Muscle of leg (tissue), 3 donors: ENCODE measurements at regions not wholly inside any gene's neighbourhood (a gene's known extent, or its start where the extent isn't known, plus 50 kb on each side); places are given as distances from the start of the nearest gene placed in this dataset.
"Not testable (repeated sequence)": the region's sequence is repeated elsewhere in the genome, so short reads cannot be mapped to it uniquely, and the experiment has no call there.

Source experiments
- DNase-seq: peaks from one replicate; pipeline ENCODE4 v3.0.0; 2013
- H3K27ac ChIP-seq: one replicate; pipeline ENCODE4 v1.5.1; 2013; ENCODE audit warnings: mild to moderate bottlenecking, low read length, control low read depth
- H3K27me3 ChIP-seq: one replicate; pipeline ENCODE4 v1.6.1; 2013; ENCODE audit warnings: low read length; ENCODE audit not compliant: control insufficient read depth, insufficient read depth
- H3K36me3 ChIP-seq: one replicate; pipeline ENCODE4 v1.6.1; 2013; ENCODE audit warnings: low read length; ENCODE audit not compliant: control insufficient read depth, insufficient read depth
- H3K4me1 ChIP-seq: one replicate; pipeline ENCODE4 v1.6.1; 2013; ENCODE audit warnings: low read length; ENCODE audit not compliant: control insufficient read depth, insufficient read depth
- H3K4me3 ChIP-seq: one replicate; pipeline ENCODE4 v1.5.1; 2013; ENCODE audit warnings: low read length, control low read depth
- H3K9me3 ChIP-seq: replicated peaks from 2 replicates; pipeline ENCODE4 v1.6.1; 2013; ENCODE audit warnings: low read depth, low read length; ENCODE audit not compliant: control insufficient read depth
- WGBS: methylation state at CpG from one replicate; pipeline ENCODE4 v1.1.5; 2013; ENCODE audit warnings: missing lambda C conversion rate; ENCODE audit not compliant: insufficient coverage; 5-methylcytosine and 5-hydroxymethylcytosine counted together

GRCh38 chr7:132001146-132001545 is 444.7 kb upstream of the PODXL start:
- no peak overlapping the region for H3K27ac ChIP-seq
- 22% methylated on average over 2 of the region's 2 CpGs for WGBS
- H3K9me3 ChIP-seq, result no peaks in the 10 kb centered on the region
- peaks cover 2% of the 10 kb centered on the region for H3K4me1 ChIP-seq
- no peak for DNase-seq
- no peaks in the 10 kb centered on the region for H3K27me3 ChIP-seq
- H3K36me3 ChIP-seq, result no peaks in the 10 kb centered on the region
- no peak overlapping the region for H3K4me3 ChIP-seq

- Histone ChIP-seq H3K36me3 (no peaks in the 10 kb centered on the region), H3K9me3 (no peaks in the 10 kb centered on the region), H3K4me1 (no peaks in the 10 kb centered on the region), H3K27ac (no peak overlapping the region), H3K4me3 (no peak overlapping the region), H3K27me3 (no peaks in the 10 kb centered on the region)
- whole genome bisulfite sequencing, result 61% methylated on average over 4 of the region's 4 CpGs
- DNase-seq, result no peak
These were observed 442.8 kb upstream of the PODXL start for GRCh38 chr7:131999193-131999592.

DNA sequence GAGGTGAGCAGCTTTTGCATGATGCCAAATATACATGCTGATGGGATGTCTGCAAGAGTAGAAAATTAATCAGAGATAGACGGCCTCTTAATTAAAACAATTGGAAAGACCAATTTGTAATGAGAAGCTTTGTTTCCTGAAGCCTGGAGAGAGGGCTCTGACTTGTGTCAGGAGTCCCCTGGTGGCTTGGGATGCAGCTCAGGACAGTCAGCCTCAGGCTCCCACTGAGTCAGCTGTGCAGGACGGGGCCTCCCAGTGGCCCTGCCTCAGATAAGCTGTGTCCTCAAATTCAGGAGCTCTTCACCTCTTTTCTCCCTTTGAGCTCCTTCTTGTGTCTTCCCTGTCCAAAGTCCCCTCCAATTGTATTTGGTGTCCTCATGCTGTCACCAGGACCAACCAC is 438.9 kb upstream of the PODXL start:
- Histone ChIP-seq H3K27ac (no peak overlapping the region), H3K27me3 (no peaks in the 10 kb centered on the region), H3K9me3 (no peaks in the 10 kb centered on the region), H3K36me3 (no peaks in the 10 kb centered on the region), H3K4me3 (no peak overlapping the region), H3K4me1 (no peaks in the 10 kb centered on the region)
- no peak for DNase-seq
- 75% methylated on average over 2 of the region's 2 CpGs for WGBS

GRCh38 chr7:131981069-131981468 is 424.6 kb upstream of the PODXL start:
- H3K27me3 ChIP-seq, H3K4me3 ChIP-seq, H3K4me1 ChIP-seq, H3K9me3 ChIP-seq, DNase-seq, H3K36me3 ChIP-seq, H3K27ac ChIP-seq: not testable (repeated sequence)

- WGBS, result no CpG with 5 or more reads among the region's 2 CpGs
These were observed 421.7 kb upstream of the PODXL start for GRCh38 chr7:131978118-131978517.

DNA sequence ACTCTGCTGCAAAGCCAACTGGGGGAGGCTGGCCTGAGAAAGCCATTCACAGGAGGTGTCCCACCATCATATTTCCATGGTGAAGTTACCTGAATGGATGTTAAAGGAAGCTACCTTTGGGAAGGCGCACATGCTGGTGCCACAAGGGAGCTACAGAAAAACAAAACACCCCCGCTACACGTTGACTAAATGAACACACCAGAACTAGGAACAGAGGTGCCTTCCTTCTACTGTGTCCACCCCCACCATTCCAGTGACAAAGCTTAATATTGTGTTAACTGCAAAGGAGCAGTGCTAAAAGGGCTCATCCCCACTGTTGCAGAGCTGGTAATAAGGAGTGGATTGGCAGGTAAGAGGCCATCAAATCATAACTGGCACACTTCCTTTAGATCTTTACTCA is 420.0 kb upstream of the PODXL start:
- no peak overlapping the region for H3K4me3 ChIP-seq
- H3K36me3 ChIP-seq, result no peaks in the 10 kb centered on the region
- DNase-seq, result no peak
- no peaks in the 10 kb centered on the region for H3K4me1 ChIP-seq
- H3K27ac ChIP-seq, result no peak overlapping the region
- no peaks in the 10 kb centered on the region for H3K9me3 ChIP-seq
- no peaks in the 10 kb centered on the region for H3K27me3 ChIP-seq
- no CpG with 5 or more reads among the region's 3 CpGs for WGBS

More at GRCh38 chr7:131978118-131978517, 421.7 kb upstream of the PODXL start:
- not testable (repeated sequence) for H3K9me3 ChIP-seq, DNase-seq, H3K4me1 ChIP-seq, H3K27ac ChIP-seq, H3K36me3 ChIP-seq, H3K27me3 ChIP-seq, H3K4me3 ChIP-seq

DNA sequence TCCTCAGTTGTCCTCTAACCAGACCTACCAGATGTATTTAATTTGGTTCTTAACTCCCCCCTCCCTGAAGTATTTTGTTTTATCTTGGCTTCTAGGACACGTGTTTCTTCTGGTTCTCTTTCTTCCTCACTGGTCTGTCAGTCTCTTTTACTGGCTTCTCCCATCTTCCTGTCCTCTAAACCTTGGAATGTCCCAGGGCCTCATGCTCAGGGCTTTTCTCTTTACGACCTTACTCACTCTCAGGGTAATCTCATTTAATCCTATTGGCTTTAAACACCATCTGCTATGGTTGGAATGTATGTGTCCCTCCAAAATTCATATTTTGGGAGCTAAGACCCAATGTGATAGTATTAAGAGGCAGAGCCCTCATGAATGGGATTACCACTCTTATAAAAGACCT is 418.2 kb upstream of the PODXL start:
- H3K27ac ChIP-seq, result no peak overlapping the region
- no peaks in the 10 kb centered on the region for H3K9me3 ChIP-seq
- H3K4me1 ChIP-seq, result no peaks in the 10 kb centered on the region
- WGBS, result no CpG with 5 or more reads among the region's 2 CpGs
- no peaks in the 10 kb centered on the region for H3K27me3 ChIP-seq
- DNase-seq, result no peak
- no peak overlapping the region for H3K4me3 ChIP-seq
- no peaks in the 10 kb centered on the region for H3K36me3 ChIP-seq

GRCh38 chr7:131972251-131972650 is 415.8 kb upstream of the PODXL start:
- Histone ChIP-seq H3K9me3 (no peaks in the 10 kb centered on the region), H3K27ac (no peak overlapping the region), H3K4me3 (no peak overlapping the region), H3K27me3 (no peaks in the 10 kb centered on the region), H3K36me3 (no peaks in the 10 kb centered on the region), H3K4me1 (no peaks in the 10 kb centered on the region)
- DNase-seq, result no peak
- no CpG with 5 or more reads among the region's 2 CpGs for WGBS

- Histone ChIP-seq H3K9me3 (no peaks in the 10 kb centered on the region), H3K4me3 (no peak overlapping the region), H3K36me3 (no peaks in the 10 kb centered on the region), H3K27me3 (no peaks in the 10 kb centered on the region), H3K4me1 (no peaks in the 10 kb centered on the region), H3K27ac (no peak overlapping the region)
- 67% methylated on average over 1 of the region's 4 CpGs for WGBS
- no peak for DNase-seq
These were observed 414.2 kb upstream of the PODXL start for GRCh38 chr7:131970602-131971001.

DNA sequence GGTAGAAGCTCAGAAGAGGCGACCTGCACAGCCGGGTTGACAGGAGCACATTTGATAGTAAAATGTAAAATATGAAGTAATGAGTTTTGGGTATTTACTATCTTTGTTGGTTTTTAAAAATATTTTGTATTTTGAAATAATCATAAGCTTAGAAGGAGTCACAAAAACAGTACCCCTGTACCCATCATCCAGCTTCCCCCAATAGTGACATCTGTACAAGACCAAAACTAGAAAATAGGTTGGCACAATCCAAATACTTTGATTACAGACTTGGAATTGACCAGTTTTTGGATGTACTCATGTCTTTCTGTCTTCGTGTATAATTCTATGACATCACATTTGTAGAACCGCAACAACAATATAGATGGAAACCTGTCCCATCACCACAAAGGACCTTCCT is 413.1 kb upstream of the PODXL start:
- Histone ChIP-seq H3K27ac (no peak overlapping the region), H3K9me3 (no peaks in the 10 kb centered on the region), H3K4me3 (no peak overlapping the region), H3K4me1 (no peaks in the 10 kb centered on the region), H3K27me3 (no peaks in the 10 kb centered on the region), H3K36me3 (no peaks in the 10 kb centered on the region)
- no peak for DNase-seq
- WGBS, result 100% methylated on average over 2 of the region's 4 CpGs

GRCh38 chr7:131967216-131967730 is 410.8 kb upstream of the PODXL start:
- Histone ChIP-seq H3K9me3 (no peaks in the 10 kb centered on the region), H3K4me3 (no peak overlapping the region), H3K27ac (no peak overlapping the region), H3K27me3 (no peaks in the 10 kb centered on the region), H3K36me3 (no peaks in the 10 kb centered on the region), H3K4me1 (no peaks in the 10 kb centered on the region)
- WGBS, result no CpG with 5 or more reads among the region's 2 CpGs
- DNase-seq, result peak; percentile 6
